Vagina (tissue), 2 donors: ENCODE measurements at regions not wholly inside any gene's neighbourhood (a gene's known extent, or its start where the extent isn't known, plus 50 kb on each side); places are given as distances from the start of the nearest gene placed in this dataset.

Experiments
- DNase-seq, 2 donors: peaks; one replicate each; pipeline ENCODE4 v3.0.0-alpha.2; 2017; ENCODE audit errors: extremely low spot score in 2 of 2
- H3K27ac ChIP-seq: fragments of 200-600 bp; sonication (generic); one replicate; pipeline ENCODE4 v1.5.1; 2019
- H3K27me3 ChIP-seq: fragments of 200-600 bp; sonication (generic); one replicate; pipeline ENCODE4 v1.5.1; 2019
- H3K36me3 ChIP-seq, 2 donors: fragments of 200-600 bp; sonication (generic); one replicate each; pipeline ENCODE4 v1.5.1; 2017 to 2019
- H3K4me1 ChIP-seq: fragments of 200-600 bp; sonication (generic); one replicate; pipeline ENCODE4 v1.5.1; 2019
- H3K4me3 ChIP-seq, 2 donors: fragments of 200-600 bp; sonication (generic); 1 replicate in 1 of 2; 2 replicates in 1 of 2; pipeline ENCODE4 v1.5.1; 2016 to 2019
- H3K9me3 ChIP-seq: fragments of 200-600 bp; sonication (generic); one replicate; pipeline ENCODE4 v1.5.1; 2019
- CTCF ChIP-seq, 3 experiments: fragments of 450-650 bp in 2 of 3; fragments of 200-600 bp in 1 of 3; sonication (generic) in 1 of 3; IDR thresholded peaks; one replicate each; pipeline ENCODE4 v1.5.1; 2017 to 2019; ENCODE audit warnings: antibody characterized with exemption in 3 of 3, mild to moderate bottlenecking in 2 of 3, moderate library complexity in 2 of 3
- POLR2A ChIP-seq, 2 donors: fragments of 450-650 bp; IDR thresholded peaks; one replicate each; pipeline ENCODE4 v1.6.1; 2017; ENCODE audit warnings: antibody characterized with exemption in 2 of 2, mild to moderate bottlenecking in 2 of 2, moderate library complexity in 2 of 2
- POLR2AphosphoS5 ChIP-seq, 2 donors: sonication (generic); formaldehyde crosslinking; IDR thresholded peaks; one replicate each; pipeline ENCODE4 v1.9.0; 2017; ENCODE audit warnings: antibody characterized with exemption in 2 of 2, mild to moderate bottlenecking in 2 of 2, low read depth in 1 of 2; ENCODE audit not compliant: insufficient read depth in 1 of 2
- intact Hi-C: fragments of 100-400 bp; cut with DNase I; formaldehyde crosslinking; loops from one replicate; pipeline ENCODE4 v1.15.1; 2023

GRCh38 chr3:28989646-28990089 lies 291.2 kb upstream of the RBMS3 start:
- no peak overlapping the region for H3K4me3 ChIP-seq

GRCh38 chr3:28994161-28994905 lies 286.5 kb upstream of the RBMS3 start:
- TF ChIP-seq CTCF (IDR thresholded peaks at IDR 0.05) (no peak), POLR2A (IDR thresholded peaks at IDR 0.05) (no peak), POLR2AphosphoS5 (IDR thresholded peaks at IDR 0.05; ENCODE audit: insufficient read depth in 1 of 2, low read depth in 1 of 2) (no peak)
- Histone ChIP-seq H3K4me1 (no peaks in the 10 kb centered on the region), H3K27me3 (no peaks in the 10 kb centered on the region), H3K36me3 (no peaks in the 10 kb centered on the region), H3K9me3 (no peaks in the 10 kb centered on the region), H3K27ac (no peak overlapping the region), H3K4me3 (no peak overlapping the region)
- intact Hi-C loops: no loop called here
- no peak for DNase-seq

More at GRCh38 chr3:28989646-28990089, 291.2 kb upstream of the RBMS3 start:
- intact Hi-C loops: no loop called here
- no peak for DNase-seq
- H3K27ac ChIP-seq: no peak overlapping the region
- H3K36me3 ChIP-seq: no peaks in the 10 kb centered on the region
- no peaks in the 10 kb centered on the region for H3K9me3 ChIP-seq
- H3K27me3 ChIP-seq: no peaks in the 10 kb centered on the region
- no peaks in the 10 kb centered on the region for H3K4me1 ChIP-seq
- TF ChIP-seq POLR2AphosphoS5 (IDR thresholded peaks at IDR 0.05; ENCODE audit: insufficient read depth in 1 of 2, low read depth in 1 of 2): no peak
- TF ChIP-seq POLR2A (IDR thresholded peaks at IDR 0.05): no peak
- TF ChIP-seq CTCF (IDR thresholded peaks at IDR 0.05): no peak

GRCh38 chr3:29004885-29005599 lies 275.8 kb upstream of the RBMS3 start:
- Histone ChIP-seq H3K36me3 (no peaks in the 10 kb centered on the region), H3K4me1 (no peaks in the 10 kb centered on the region), H3K4me3 (no peak overlapping the region), H3K9me3 (no peaks in the 10 kb centered on the region), H3K27ac (no peak overlapping the region), H3K27me3 (no peaks in the 10 kb centered on the region)
- intact Hi-C loops: no loop called here
- DNase-seq: no peak
- TF ChIP-seq CTCF (IDR thresholded peaks at IDR 0.05): no peak
- TF ChIP-seq POLR2A (IDR thresholded peaks at IDR 0.05): no peak

GRCh38 chr3:29005862-29006261 lies 275.0 kb upstream of the RBMS3 start:
- H3K4me1 ChIP-seq: no peaks in the 10 kb centered on the region
- intact Hi-C loops: no loop called here
- no peaks in the 10 kb centered on the region for H3K27me3 ChIP-seq
- TF ChIP-seq CTCF (IDR thresholded peaks at IDR 0.05) (no peak), POLR2A (IDR thresholded peaks at IDR 0.05) (no peak), POLR2AphosphoS5 (IDR thresholded peaks at IDR 0.05; ENCODE audit: insufficient read depth in 1 of 2, low read depth in 1 of 2) (no peak)
- DNase-seq: no peak
- no peaks in the 10 kb centered on the region for H3K9me3 ChIP-seq
- no peak overlapping the region for H3K27ac ChIP-seq
- H3K4me3 ChIP-seq: no peak overlapping the region
- H3K36me3 ChIP-seq: no peaks in the 10 kb centered on the region

GRCh38 chr3:29011441-29011840 lies 269.4 kb upstream of the RBMS3 start:
- TF ChIP-seq POLR2AphosphoS5 (IDR thresholded peaks at IDR 0.05; ENCODE audit: insufficient read depth in 1 of 2, low read depth in 1 of 2) (no peak), POLR2A (IDR thresholded peaks at IDR 0.05) (no peak), CTCF (IDR thresholded peaks at IDR 0.05) (no peak)
- H3K36me3 ChIP-seq: no peaks in the 10 kb centered on the region
- no peaks in the 10 kb centered on the region for H3K4me1 ChIP-seq
- intact Hi-C loops: no loop called here
- no peak overlapping the region for H3K4me3 ChIP-seq
- no peak overlapping the region for H3K27ac ChIP-seq
- H3K9me3 ChIP-seq: no peaks in the 10 kb centered on the region
- DNase-seq: no peak
- no peaks in the 10 kb centered on the region for H3K27me3 ChIP-seq
